Kidney glomerular epithelial cell (primary cell): ENCODE measurements at regions not wholly inside any gene's neighbourhood (a gene's known extent, or its start where the extent isn't known, plus 50 kb on each side); places are given as distances from the start of the nearest gene placed in this dataset.
"Not testable (repeated sequence)": the region's sequence is repeated elsewhere in the genome, so short reads cannot be mapped to it uniquely, and the experiment has no call there.

Experiments used
- DNase-seq: peaks from one replicate; lab custom pipeline; 2025; lab: John Stamatoyannopoulos, UW

DNA sequence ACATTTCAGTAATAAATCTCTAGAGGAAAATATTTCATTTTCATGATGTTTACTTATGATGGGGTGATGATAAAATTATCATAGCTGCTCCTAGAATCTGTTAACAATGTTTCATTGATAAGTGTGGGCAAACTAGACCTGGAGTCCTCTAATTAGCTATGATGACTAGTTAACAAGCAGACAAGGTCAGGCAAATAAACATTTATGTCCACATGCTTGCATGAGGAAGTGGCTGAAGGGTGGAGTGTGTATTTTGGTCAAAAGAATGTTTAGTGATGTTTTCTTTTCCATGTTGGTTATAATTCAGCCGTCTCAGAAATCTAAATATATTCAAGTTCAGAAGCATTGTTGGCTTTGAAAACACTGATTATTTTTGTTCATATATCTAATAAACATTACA is 99.9 kb upstream of the FN1 start:
- DNase-seq: no peak

DNA sequence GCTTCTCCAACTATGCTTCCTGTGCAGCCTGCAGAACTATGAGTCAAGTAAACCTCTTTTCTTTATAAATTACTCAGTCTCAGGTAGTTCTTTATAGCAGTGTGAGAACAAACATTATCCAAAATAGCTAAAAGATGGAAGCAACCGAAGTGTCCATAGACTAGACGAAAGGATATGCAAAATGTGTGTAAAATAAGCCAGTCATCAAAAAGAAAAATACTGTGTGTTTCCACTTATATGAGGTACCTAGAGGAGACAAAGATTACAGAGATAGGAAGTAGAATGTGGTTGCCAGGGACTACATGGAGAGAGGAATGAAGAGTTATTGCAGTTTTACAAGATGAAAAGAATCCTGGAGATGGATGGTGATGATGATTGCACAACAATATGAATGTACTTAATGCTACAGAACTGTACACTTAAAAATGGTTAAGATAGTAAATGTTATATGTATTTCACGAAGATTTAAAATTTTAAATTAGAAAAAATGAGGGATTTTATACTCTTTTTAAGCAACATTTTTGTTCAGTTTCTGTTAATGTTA is 99.3 kb upstream of the FN1 start:
- no peak for DNase-seq

- not testable (repeated sequence) for DNase-seq
Measured at GRCh38 chr2:215533716-215534115, 97.8 kb upstream of the FN1 start.

DNA sequence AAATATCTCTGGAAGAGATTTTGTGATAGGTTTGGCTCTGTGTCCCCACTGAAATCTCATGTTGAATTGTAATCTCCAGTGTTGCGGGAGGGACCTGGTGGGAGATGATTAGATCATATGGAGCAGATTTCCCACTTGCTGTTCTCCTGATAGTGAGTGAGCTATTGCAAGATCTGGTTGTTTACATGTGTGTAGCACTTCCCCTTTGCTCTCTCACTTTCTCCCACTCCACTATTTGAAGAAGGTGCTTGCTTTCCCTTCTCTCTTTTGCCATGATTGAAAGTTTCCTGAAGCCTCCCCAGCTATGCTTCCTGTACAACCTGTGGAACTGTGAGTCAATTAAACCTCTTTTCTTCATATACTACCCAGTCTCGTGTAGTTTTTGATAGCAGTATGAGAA is 97.0 kb upstream of the FN1 start:
- no peak for DNase-seq

DNA sequence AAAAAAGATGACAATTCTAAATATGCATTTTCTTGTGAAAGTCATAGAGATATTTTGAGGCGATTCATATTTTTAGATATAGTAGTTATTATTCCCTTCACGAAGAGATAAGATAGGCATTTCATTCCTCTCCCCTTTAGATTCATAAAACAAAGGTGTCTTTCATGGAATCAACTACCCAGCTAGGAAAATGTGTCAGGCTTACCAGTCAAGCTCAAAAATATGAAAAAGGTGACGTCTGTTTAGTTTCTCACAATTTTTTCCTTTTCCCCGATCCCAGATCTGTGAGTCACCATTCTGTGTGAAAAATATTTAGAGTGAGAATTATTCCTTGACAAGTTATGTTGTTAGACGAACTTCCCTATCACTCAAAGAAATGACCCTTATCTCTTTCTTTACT is 95.4 kb upstream of the FN1 start:
- no peak for DNase-seq

DNA sequence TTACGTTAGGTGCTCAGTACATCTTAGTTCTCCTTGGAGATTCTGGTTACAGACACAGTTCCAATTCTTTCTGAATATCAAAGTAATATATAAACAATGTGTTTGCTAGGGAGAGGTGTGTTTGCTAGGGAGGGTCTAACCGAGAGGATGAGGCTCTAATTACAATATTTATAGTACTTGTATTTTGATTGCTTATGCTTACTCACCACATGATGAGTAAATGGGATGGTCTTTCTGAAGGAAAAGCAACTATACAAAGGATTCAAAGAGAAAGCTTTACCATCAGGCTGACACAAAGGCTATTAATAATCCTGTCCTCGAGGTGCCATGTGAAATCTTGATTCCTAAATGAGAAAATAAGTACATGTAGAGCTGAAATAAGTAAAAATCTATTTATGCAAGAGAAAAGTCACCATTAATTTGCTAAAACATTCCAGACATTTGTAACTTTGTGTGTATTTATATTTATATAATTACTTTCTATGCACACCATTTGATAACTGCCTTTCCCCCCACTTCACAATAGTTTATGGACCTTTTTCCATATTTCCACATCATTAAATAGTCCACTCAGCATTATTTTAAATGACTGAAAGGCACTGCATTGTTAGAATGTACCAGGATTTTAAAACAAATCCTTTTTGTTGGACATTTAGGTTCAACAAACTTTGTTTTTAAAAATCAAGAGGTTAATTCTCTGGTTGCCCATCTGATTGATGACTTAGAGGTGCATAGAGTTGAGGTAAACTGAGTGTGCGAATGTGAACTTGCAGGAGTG is 94.5 kb upstream of the FN1 start:
- peak; percentile 24 for DNase-seq

- DNase-seq: no peak
Measured at GRCh38 chr2:215529271-215529670, 93.4 kb upstream of the FN1 start.

- DNase-seq: peak; percentile 67
Measured at GRCh38 chr2:215528555-215528954, 92.7 kb upstream of the FN1 start.

- no peak for DNase-seq
Measured at GRCh38 chr2:215527736-215528135, 91.9 kb upstream of the FN1 start.

- no peak for DNase-seq
Measured at GRCh38 chr2:215526341-215526740, 90.5 kb upstream of the FN1 start.

DNA sequence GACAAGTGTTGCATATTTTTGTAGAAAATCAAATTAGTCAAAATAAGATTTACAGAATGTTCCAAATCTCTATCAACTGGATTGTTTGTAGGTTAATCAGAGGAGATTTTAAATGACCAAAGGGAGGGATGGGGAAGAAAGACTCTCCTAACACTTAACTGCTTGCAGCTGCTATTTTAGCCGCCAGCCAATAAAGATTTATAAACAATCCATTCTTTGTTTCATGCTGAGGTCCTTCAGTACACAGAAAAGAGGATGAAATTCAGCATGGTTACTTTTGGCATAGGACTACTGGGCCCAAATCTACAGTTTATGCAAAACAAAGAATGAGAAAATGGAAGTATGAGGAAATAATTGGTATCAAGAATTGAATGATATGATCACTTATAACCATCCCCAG is 86.4 kb upstream of the FN1 start:
- DNase-seq: no peak

- DNase-seq: no peak
Measured at GRCh38 chr2:215521031-215521430, 85.2 kb upstream of the FN1 start.

GRCh38 chr2:215517391-215517790 is 81.5 kb upstream of the FN1 start:
- DNase-seq: no peak

DNA sequence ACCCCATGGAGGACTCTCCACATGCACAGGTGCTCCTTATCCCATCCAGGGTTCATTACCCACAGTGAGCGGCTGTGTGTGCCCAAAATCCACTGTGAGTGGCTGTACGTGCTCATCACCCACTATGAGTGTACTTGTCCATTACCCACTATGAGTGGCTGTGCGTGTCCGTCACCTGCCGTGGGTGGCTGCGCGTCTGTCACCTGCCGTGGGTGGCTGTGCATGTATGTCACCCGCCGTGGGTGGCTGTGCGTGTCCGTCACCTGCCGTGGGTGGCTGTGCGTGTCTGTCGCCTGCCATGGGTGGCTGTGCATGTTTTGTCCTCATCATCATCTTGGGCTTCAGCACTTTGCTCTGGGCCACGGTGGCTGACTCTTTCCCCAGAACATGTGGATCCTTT is 78.6 kb upstream of the FN1 start:
- no peak for DNase-seq

GRCh38 chr2:215511454-215512346 is 75.8 kb upstream of the FN1 start:
- DNase-seq: no peak

- DNase-seq: no peak
Measured at GRCh38 chr2:215507836-215508235, 72.0 kb upstream of the FN1 start.

DNA sequence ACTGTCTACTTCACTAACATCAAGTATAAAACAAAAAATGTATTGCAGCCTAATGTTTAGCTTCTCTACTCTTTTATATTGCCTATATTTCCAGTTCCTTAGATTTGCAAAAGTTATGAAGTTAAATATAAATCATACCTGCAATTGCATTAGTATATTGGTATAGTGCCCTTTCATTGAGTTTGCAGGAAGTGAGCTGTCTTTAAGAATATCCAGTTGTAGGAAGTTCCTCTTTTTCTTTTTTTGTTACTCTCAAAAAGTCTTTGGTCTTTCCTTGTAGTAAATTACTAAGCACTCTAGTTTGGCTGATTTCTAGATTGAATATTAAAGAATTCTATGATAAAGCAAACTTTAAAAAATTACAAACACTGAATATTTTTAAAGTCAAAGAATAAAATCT is 71.3 kb upstream of the FN1 start:
- DNase-seq: no peak

DNA sequence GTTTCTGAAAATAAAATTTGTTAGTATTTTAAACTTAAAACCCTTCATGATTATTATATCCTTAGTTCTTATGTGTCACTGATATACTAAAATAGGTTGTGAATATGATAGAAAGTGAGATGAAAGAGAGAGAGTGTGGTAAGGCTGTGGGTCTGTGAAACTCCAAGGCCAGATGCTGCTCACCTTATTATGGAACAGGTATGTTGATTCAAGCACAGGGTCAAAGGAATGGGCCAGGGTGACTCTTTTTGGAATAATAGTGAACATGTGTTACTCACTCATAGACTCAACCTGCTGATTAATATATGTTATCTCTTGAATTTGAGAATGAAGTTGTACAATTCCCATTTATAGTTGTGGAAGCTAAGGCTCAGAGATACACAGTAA is 70.7 kb upstream of the FN1 start:
- DNase-seq: no peak

- peak; percentile 21 for DNase-seq
Measured at GRCh38 chr2:215505044-215505786, 69.3 kb upstream of the FN1 start.

DNA sequence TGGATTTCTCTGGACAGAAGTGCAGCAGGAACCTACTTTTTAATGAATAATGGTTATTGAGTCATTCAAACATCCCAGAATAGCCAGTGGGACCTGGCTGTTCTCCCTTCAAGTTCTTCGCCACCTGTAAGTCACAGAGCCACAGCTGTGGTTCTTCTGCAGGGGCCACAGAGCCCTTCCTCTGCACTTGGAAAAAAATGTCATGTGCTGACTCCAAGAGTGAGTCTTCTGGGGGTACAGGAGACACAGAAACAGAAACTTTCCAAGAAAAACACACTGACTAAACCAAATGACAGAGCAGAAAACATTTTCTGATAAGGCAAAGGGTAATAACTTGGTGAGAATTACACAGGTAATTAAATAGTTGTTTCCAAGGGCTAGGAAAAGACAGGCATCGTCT is 68.7 kb upstream of the FN1 start:
- DNase-seq: no peak

- DNase-seq: no peak
Measured at GRCh38 chr2:215503381-215503780, 67.5 kb upstream of the FN1 start.

DNA sequence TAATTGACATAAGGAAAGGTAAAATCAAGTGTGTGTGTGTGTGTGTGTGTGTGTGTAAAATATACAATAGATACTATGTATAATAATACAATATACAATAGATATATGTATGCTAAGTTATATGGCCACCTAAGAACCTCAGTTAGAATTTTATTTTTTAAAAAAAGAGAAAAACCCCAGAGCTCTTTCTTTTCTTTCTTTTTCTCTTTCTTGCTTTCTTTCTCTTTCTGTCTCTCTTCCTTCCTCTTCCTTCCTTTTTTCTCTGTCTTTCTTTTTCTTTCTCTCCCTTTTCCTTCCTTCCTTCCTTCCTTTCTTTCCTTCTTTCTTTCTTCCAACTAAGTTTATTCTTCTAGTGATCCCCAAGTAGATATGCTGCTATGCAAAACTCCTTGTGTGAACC is 64.6 kb upstream of the FN1 start:
- DNase-seq: no peak
